Stimulated activated CD8-positive, alpha-beta memory T cell treated with anti-CD3 and anti-CD28 coated beads, Interleukin-4, amount 100 ng/mL, for 4 hours (primary cell): ENCODE measurements at regions not wholly inside any gene's neighbourhood (a gene's known extent, or its start where the extent isn't known, plus 50 kb on each side); places are given as distances from the start of the nearest gene placed in this dataset.
A peak's percentile ranks its signal among the peaks of the same experiment; 100 is the strongest.
"Not testable (repeated sequence)": the region's sequence is repeated elsewhere in the genome, so short reads cannot be mapped to it uniquely, and the experiment has no call there.

ENCODE experiments used
- DNase-seq, 2 donors: peaks; one replicate each; pipeline ENCODE4 v3.0.0-alpha.2; 2020; ENCODE audit warnings: low read depth in 2 of 2, low spot score in 1 of 2

- no peak for DNase-seq
Measured at GRCh38 chr11:128164080-128164741, 423.1 kb downstream of the ETS1 start.

GRCh38 chr11:128161994-128162393 is 425.4 kb downstream of the ETS1 start:
- no peak for DNase-seq

- DNase-seq, result no peak
Measured at GRCh38 chr11:128161436-128161835, 425.9 kb downstream of the ETS1 start.

- DNase-seq, result no peak
Measured at GRCh38 chr11:128158860-128159259, 428.5 kb downstream of the ETS1 start.

GRCh38 chr11:128157423-128158298 is 429.7 kb downstream of the ETS1 start:
- peak in 1 of 2 donors; percentile 33 for DNase-seq

- no peak for DNase-seq
Measured at GRCh38 chr11:128156486-128156885, 430.9 kb downstream of the ETS1 start.

GRCh38 chr11:128155590-128155989 is 431.8 kb downstream of the ETS1 start:
- DNase-seq, result no peak

- DNase-seq, result no peak
Measured at GRCh38 chr11:128153697-128154048, 433.7 kb downstream of the ETS1 start.

GRCh38 chr11:128152796-128153696 is 434.3 kb downstream of the ETS1 start:
- DNase-seq, result no peak

GRCh38 chr11:128151780-128152179 is 435.6 kb downstream of the ETS1 start:
- DNase-seq, result no peak

- DNase-seq, result no peak
Measured at GRCh38 chr11:128151338-128151737, 436.0 kb downstream of the ETS1 start.

GRCh38 chr11:128148208-128148607 is 439.1 kb downstream of the ETS1 start:
- no peak for DNase-seq

GRCh38 chr11:128146926-128147605 is 440.3 kb downstream of the ETS1 start:
- no peak for DNase-seq

- DNase-seq, result not testable (repeated sequence)
Measured at GRCh38 chr11:128140293-128140692, 447.1 kb downstream of the ETS1 start.

- DNase-seq, result no peak
Measured at GRCh38 chr11:128135451-128135850, 451.9 kb downstream of the ETS1 start.

- no peak for DNase-seq
Measured at GRCh38 chr11:128133501-128133900, 453.9 kb downstream of the ETS1 start.

- no peak for DNase-seq
Measured at GRCh38 chr11:128130052-128130451, 457.3 kb downstream of the ETS1 start.

GRCh38 chr11:128125723-128126122 is 461.6 kb downstream of the ETS1 start:
- DNase-seq, result no peak

GRCh38 chr11:128116885-128117284 is 470.5 kb downstream of the ETS1 start:
- DNase-seq, result no peak

- DNase-seq, result no peak
Measured at GRCh38 chr11:128116447-128116846, 470.9 kb downstream of the ETS1 start.

GRCh38 chr11:128105950-128106349 is 481.4 kb downstream of the ETS1 start:
- DNase-seq, result no peak
